Testis (tissue), 2 donors: ENCODE measurements at regions not wholly inside any gene's neighbourhood (a gene's known extent, or its start where the extent isn't known, plus 50 kb on each side); places are given as distances from the start of the nearest gene placed in this dataset.

Source experiments
- CTCF ChIP-seq, 3 experiments: fragments of 450-650 bp in 2 of 3; fragments of 200-600 bp in 1 of 3; sonication (generic) in 1 of 3; IDR thresholded peaks; one replicate each; pipeline ENCODE4 v1.5.1; 2016 to 2019; ENCODE audit warnings: antibody characterized with exemption in 3 of 3, mild to moderate bottlenecking in 2 of 3, moderate library complexity in 1 of 3
- POLR2A ChIP-seq: fragments of 450-650 bp; IDR thresholded peaks from one replicate; pipeline ENCODE4 v1.6.1; 2017; ENCODE audit warnings: antibody characterized with exemption, mild to moderate bottlenecking, moderate library complexity

DNA sequence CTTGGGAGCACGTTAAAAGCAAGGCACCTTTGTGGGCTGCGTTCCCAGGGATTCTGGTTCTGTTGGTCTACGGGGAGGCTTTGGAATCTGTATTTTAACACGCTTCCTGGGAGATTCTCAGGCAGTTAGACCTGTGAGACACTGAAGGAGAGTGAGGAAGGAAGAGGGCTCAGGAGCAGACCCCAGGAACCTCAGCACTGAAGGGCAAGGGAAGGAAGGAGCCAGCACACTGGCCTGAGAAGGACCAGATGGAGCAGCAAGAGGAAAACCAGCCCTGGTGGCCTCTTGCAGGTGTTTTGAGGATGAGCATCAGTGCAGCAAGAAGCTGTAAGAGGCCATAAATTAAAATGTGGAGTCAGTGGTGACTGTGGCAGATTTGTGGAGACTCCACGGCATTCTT, 146.7 kb downstream of the RPLP1 start:
- TF ChIP-seq POLR2A (no peak), CTCF (IDR thresholded peaks at IDR 0.05) (no peak)
